ENCODE measurements at regions not wholly inside any gene's neighbourhood (a gene's known extent, or its start where the extent isn't known, plus 50 kb on each side); places are given as distances from the start of the nearest gene placed in this dataset.

GRCh38 chr9:87138128-87139040 is 191.1 kb upstream of the GAS1 start (continued):
- no peak for TF ChIP-seq ZBTB33 (IDR thresholded peaks at IDR 0.05; ENCODE audit: extremely low read depth, insufficient replicate concordance, low read length)
- no peak for TF ChIP-seq ELF1 (IDR thresholded peaks at IDR 0.05; ENCODE audit: borderline replicate concordance, low read depth)

- Histone ChIP-seq H3K27me3 (ENCODE audit: insufficient read depth, low read length) (peaks cover 67% of the 10 kb centered on the region), H3K4me2 (ENCODE audit: low read length) (no peak overlapping the region), H3K79me2 (ENCODE audit: insufficient read depth, low read length) (no peaks in the 10 kb centered on the region), H3K9ac (ENCODE audit: low read length) (no peak overlapping the region), H4K20me1 (ENCODE audit: insufficient read depth) (no peaks in the 10 kb centered on the region), H3K4me1 (ENCODE audit: control insufficient read depth in 1 of 2, insufficient read depth in 2 of 2, low read length in 2 of 2) (no peaks in the 10 kb centered on the region), H3K36me3 (ENCODE audit: control insufficient read depth in 1 of 2, insufficient read depth in 2 of 2, low read length in 2 of 2) (no peaks in the 10 kb centered on the region; a peak in 1 of 4 replicates), H3K9me3 (ENCODE audit: control insufficient read depth in 1 of 2, insufficient read depth in 1 of 2, low read depth in 1 of 2, low read length in 2 of 2) (no peaks in the 10 kb centered on the region), H3K9me2 (ENCODE audit: insufficient read depth) (no peaks in the 10 kb centered on the region), H3K4me3 (replicated peaks in 1 of 2; ENCODE audit: low read depth in 1 of 2, low read length in 2 of 2) (no peak overlapping the region), H3K27ac (ENCODE audit: low read depth, low read length) (no peak overlapping the region), H2AFZ (ENCODE audit: low read depth, low read length, poor library complexity, severe bottlenecking) (no peak overlapping the region)
- ChIA-PET CTCF (no interaction called here), POLR2A (no interaction called here), RAD21 (ENCODE audit: low non-redundant PET in 1 of 2, low total read pairs in 2 of 2, uncharacterized antibody in 2 of 2, unreplicated experiment in 2 of 2) (no interaction called here)
- no TSS peak for BruUV-seq (replicated peaks)
- TF ChIP-seq ZBTB33 (IDR thresholded peaks at IDR 0.05; ENCODE audit: extremely low read depth, insufficient replicate concordance, low read length) = no peak
- no peak for TF ChIP-seq ELF1 (IDR thresholded peaks at IDR 0.05; ENCODE audit: borderline replicate concordance, low read depth)
- no peak for TF ChIP-seq RAD21 (IDR thresholded peaks at IDR 0.05; ENCODE audit: low read depth)
- no peak for TF ChIP-seq POLR2AphosphoS5 (IDR thresholded peaks at IDR 0.05; ENCODE audit: low read depth, low read length)
- no peak for TF ChIP-seq SRF (IDR thresholded peaks at IDR 0.05; ENCODE audit: low read depth)
- TF ChIP-seq MAX (IDR thresholded peaks at IDR 0.05) = no peak
- TF ChIP-seq TCF7L2 (IDR thresholded peaks at IDR 0.05; ENCODE audit: borderline replicate concordance, extremely low read depth, insufficient read depth, insufficient read length) = no peak
- TF ChIP-seq SP1 (IDR thresholded peaks at IDR 0.05; ENCODE audit: low read depth) = no peak
- TF ChIP-seq CEBPB (IDR thresholded peaks at IDR 0.05; ENCODE audit: low read depth) = no peak
- ATAC-seq (no peak), DNase-seq (ENCODE audit: low read depth, low spot score) (no peak)
- intact Hi-C loops (cut with micrococcal nuclease) = no loop called here
These were observed 191.9 kb upstream of the GAS1 start for GRCh38 chr9:87139099-87139730.

Measured in HCT116 (cell line).